Stimulated activated memory B cell treated with anti-CD40 and anti-IgM and Interleukin-4, amounts not matched to agents 10 μg/mL and 1 μg/mL and 100 μg/mL, for 72 hours (primary cell): ENCODE measurements at regions not wholly inside any gene's neighbourhood (a gene's known extent, or its start where the extent isn't known, plus 50 kb on each side); places are given as distances from the start of the nearest gene placed in this dataset.

Experiments used
- ATAC-seq: fragments of 150-1000 bp; cut with Tn5 transposase; 2 replicates; pipeline ENCODE4 v1.10.0; 2021
- H3K27ac Mint-ChIP-seq: one replicate; pipeline ENCODE4 v1.8.0; 2022; ENCODE audit warnings: mild to moderate bottlenecking, mixed read lengths
- H3K27me3 Mint-ChIP-seq: one replicate; pipeline ENCODE4 v1.8.0; 2022; ENCODE audit warnings: mixed read lengths
- H3K36me3 Mint-ChIP-seq: one replicate; pipeline ENCODE4 v1.8.0; 2022; ENCODE audit warnings: mixed read lengths
- H3K4me1 Mint-ChIP-seq: one replicate; pipeline ENCODE4 v1.8.0; 2022; ENCODE audit warnings: mixed read lengths
- H3K4me3 Mint-ChIP-seq: one replicate; pipeline ENCODE4 v1.8.0; 2022; ENCODE audit warnings: mild to moderate bottlenecking, moderate library complexity, mixed read lengths
- H3K9me3 Mint-ChIP-seq: one replicate; pipeline ENCODE4 v1.8.0; 2022; ENCODE audit warnings: mixed read lengths

DNA sequence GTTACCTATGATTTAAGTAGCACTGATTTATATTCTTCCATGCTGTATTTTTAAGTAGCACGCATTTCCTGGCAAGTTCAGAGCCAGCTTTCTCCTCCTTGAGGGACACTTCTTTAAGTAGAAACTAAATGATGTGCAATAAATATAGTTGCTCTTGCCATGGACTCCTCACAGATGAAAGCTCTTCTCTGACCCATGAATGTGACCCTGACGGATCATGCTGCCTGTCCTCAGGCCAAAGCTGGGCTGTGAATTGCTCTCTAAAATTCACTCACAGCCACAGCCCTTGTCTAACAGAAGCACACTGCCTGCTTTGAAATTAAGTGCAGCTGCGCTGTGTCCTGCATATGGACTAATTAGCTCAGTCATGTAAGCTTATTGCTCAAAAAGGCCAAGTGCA, 438.8 kb downstream of the PMP22 start:
- no peak for ATAC-seq
- Mint-ChIP-seq H3K36me3 (no peaks in the 10 kb centered on the region), H3K4me1 (no peaks in the 10 kb centered on the region), H3K27ac (no peak overlapping the region), H3K4me3 (no peak overlapping the region), H3K9me3 (peaks cover 8% of the 10 kb centered on the region), H3K27me3 (no peaks in the 10 kb centered on the region)

DNA sequence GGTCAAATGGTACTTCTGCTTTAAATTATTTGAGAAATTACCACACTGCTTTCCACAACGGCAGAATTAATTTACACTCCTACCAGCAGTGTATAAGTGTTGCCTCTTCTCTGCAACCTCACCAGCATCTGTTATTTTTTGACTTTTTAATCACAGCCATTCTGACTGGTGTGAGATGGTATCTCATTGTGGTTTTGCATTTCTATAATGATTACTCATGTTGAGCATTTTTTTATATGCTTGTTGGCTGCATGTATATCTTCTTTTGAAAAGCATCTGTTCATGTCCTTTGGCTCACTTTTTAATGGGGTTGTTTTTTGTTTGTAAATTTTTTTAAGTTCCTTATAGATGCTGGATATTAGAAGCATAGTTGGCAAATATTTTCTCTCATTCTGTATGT, 446.7 kb downstream of the PMP22 start:
- ATAC-seq = no peak
- no peaks in the 10 kb centered on the region for H3K9me3 Mint-ChIP-seq

DNA sequence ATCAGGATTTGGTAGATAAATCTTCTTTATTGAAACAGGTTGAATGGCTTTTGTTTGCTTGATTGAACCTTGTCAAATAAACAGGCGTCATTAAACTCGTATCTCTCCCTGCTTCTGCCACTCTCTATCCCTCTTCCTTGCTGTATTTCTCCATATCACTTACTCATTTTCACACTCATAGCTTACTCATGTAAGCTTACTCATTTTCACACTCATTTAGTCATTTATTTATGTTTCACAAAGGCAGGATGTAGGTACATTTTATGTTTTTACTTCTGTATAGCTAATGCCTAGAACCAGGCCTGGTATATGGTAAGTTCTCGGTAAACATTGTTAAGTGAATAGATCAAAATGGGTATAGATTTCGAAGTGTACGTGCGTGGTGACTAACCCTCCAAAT, 450.0 kb downstream of the PMP22 start:
- no peak overlapping the region for H3K27ac Mint-ChIP-seq
- H3K4me3 Mint-ChIP-seq = no peak overlapping the region
- ATAC-seq = no peak
- H3K9me3 Mint-ChIP-seq = peaks cover 3% of the 10 kb centered on the region
- H3K36me3 Mint-ChIP-seq = no peaks in the 10 kb centered on the region
- H3K27me3 Mint-ChIP-seq = peaks cover 23% of the 10 kb centered on the region
- H3K4me1 Mint-ChIP-seq = no peaks in the 10 kb centered on the region

More for the DNA sequence above, 446.7 kb downstream of the PMP22 start:
- Mint-ChIP-seq H3K27ac (no peak overlapping the region), H3K4me3 (no peak overlapping the region), H3K4me1 (no peaks in the 10 kb centered on the region), H3K27me3 (peaks cover 21% of the 10 kb centered on the region), H3K36me3 (no peaks in the 10 kb centered on the region)

DNA sequence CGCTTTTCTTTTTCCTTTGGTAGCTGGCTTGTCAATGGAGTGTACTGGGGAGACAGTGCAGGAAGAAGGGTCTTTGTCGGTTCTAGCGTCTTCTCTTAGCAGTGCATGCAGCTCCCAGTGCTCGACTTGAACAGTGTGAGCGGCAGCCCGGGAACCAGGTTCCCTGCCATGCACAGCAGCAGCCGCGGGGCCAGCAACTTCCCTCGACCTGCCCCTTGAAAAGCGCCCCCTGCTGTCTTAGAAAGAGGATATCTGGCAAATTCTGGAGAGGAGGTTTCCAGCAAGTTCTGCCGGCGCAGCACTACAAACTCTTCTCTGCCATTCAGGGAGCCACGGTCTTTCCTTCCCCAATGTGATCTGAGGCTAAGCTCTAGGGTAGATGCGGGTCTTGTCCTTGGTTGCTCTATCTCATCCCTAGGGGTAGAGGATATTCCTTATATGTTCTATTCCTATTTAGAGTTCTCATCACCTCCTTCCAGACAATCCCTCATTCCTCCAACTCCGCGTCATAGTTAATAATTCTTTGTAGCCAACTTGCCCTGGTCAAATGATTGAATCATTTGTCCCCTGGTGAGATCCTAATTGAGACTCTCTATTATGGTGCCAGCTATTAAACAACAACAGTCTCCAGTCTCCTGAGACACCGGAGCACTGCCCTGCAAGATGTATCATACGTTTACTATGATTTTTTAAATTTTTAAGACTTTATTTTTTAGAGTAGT, 451.3 kb downstream of the PMP22 start:
- ATAC-seq = no peak
- no peak overlapping the region for H3K27ac Mint-ChIP-seq
- H3K36me3 Mint-ChIP-seq = no peaks in the 10 kb centered on the region
- H3K27me3 Mint-ChIP-seq = peaks cover 23% of the 10 kb centered on the region
- H3K9me3 Mint-ChIP-seq = peaks cover 3% of the 10 kb centered on the region
- no peak overlapping the region for H3K4me3 Mint-ChIP-seq
- no peaks in the 10 kb centered on the region for H3K4me1 Mint-ChIP-seq

DNA sequence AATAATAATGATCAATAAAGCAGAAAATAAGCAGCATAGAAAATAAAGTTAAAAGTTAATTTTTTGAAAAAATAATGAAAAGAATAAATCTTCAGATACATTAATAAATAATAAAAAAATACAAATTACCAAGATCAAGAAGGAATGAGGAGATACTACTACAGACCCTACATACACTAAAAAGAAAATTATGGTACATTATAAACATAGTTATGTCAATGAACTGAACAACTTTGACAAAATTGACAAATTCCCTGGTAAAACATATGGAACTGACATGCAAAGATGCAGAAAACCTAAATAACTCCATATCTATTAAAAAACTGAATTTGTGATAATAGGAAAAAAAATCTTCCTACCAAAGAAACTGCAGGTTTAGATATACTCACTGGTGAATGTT, 456.7 kb downstream of the PMP22 start:
- no peak overlapping the region for H3K4me3 Mint-ChIP-seq
- H3K4me1 Mint-ChIP-seq = no peaks in the 10 kb centered on the region
- H3K27me3 Mint-ChIP-seq = peaks cover 21% of the 10 kb centered on the region
- peaks cover 6% of the 10 kb centered on the region for H3K36me3 Mint-ChIP-seq
- H3K9me3 Mint-ChIP-seq = peaks cover 9% of the 10 kb centered on the region
- ATAC-seq = no peak
- no peak overlapping the region for H3K27ac Mint-ChIP-seq

DNA sequence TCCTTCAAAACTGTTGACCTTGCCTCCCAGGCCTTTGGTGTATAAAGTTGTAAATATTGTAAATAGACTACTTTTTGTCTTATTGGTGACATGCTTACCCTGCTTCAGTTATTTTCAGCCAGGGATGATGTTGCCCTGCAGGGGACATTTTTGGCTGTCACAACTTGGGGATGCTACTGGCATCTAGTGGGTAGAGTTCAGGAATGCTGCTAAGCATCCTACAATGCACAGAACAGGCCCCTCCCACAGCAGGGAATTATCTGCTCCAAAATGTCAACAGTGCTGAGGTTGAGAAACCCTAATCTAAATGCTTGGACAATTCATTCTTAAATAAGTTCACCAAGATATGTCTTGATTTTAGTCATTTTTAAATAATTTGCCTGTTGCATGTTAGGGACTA, 459.8 kb downstream of the PMP22 start:
- H3K36me3 Mint-ChIP-seq = peaks cover 6% of the 10 kb centered on the region
- H3K9me3 Mint-ChIP-seq = peaks cover 10% of the 10 kb centered on the region
- H3K4me3 Mint-ChIP-seq = no peak overlapping the region
- peaks cover 23% of the 10 kb centered on the region for H3K27me3 Mint-ChIP-seq
- no peaks in the 10 kb centered on the region for H3K4me1 Mint-ChIP-seq
- no peak for ATAC-seq
- no peak overlapping the region for H3K27ac Mint-ChIP-seq

DNA sequence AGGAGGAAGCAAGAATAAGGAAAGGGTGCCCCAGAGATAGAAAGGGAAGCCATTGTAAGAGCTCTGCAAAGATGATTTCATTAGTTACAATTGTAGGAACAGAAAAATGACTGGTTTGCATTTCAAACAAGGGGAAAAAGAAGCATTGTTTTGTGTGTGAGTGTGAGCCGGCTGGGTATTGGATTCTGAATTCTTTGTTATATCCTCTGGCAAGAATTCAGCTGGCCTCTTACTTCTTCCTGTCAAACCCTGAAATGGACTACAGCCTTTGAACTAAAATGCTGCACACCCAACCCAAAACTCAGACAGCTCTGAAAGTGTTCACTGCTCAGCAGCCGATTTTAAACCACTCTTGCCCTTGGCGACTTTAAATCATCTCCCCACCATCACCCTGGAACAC, 461.3 kb downstream of the PMP22 start:
- H3K4me3 Mint-ChIP-seq = no peak overlapping the region
- no peak overlapping the region for H3K27ac Mint-ChIP-seq
- peaks cover 16% of the 10 kb centered on the region for H3K9me3 Mint-ChIP-seq
- no peaks in the 10 kb centered on the region for H3K4me1 Mint-ChIP-seq
- H3K36me3 Mint-ChIP-seq = peaks cover 6% of the 10 kb centered on the region
- no peak for ATAC-seq
- peaks cover 27% of the 10 kb centered on the region for H3K27me3 Mint-ChIP-seq

DNA sequence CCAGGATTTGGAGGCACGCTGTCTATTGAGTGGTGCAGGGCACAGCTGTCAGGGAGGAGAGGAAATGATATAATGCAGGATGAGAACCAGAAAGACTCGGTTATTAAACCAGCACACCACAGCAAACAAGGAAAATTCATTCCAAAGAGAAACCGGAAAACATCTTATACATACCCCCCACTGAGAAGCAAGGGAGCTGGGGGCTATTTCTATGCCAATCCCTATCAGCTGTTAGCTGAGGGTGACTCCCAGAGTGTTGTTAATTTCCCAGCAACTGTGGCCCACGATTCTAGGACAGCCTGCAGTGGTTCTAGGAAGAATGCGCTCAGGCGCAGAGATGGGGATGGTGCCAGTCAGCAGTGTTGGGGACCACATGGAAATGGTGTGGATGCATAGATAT, 467.3 kb downstream of the PMP22 start:
- no peak for ATAC-seq
- no peak overlapping the region for H3K4me3 Mint-ChIP-seq
- no peaks in the 10 kb centered on the region for H3K36me3 Mint-ChIP-seq
- no peaks in the 10 kb centered on the region for H3K4me1 Mint-ChIP-seq
- peaks cover 10% of the 10 kb centered on the region for H3K9me3 Mint-ChIP-seq
- H3K27me3 Mint-ChIP-seq = peaks cover 28% of the 10 kb centered on the region
- H3K27ac Mint-ChIP-seq = no peak overlapping the region

DNA sequence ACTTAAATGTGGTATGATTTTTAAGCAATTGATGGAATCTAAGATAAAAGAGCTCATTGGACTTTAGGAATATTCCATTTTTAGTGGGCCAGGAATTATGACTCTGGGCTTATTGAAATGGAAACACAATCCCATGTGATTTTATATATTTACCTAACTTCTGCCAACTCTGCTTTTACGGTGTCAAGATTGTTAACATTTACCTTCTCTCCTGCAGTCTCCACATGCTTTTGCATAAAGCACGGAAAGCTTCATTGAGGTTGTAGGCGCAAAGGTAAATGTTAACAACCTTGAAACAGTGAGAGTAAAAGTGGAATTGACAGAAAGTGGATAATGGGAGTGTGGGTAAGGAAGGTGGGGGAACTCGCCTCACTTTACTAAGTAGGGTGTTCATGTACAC, 468.1 kb downstream of the PMP22 start:
- no peaks in the 10 kb centered on the region for H3K36me3 Mint-ChIP-seq
- no peak overlapping the region for H3K27ac Mint-ChIP-seq
- no peak overlapping the region for H3K4me3 Mint-ChIP-seq
- H3K4me1 Mint-ChIP-seq = no peaks in the 10 kb centered on the region
- H3K9me3 Mint-ChIP-seq = peaks cover 10% of the 10 kb centered on the region
- H3K27me3 Mint-ChIP-seq = peaks cover 32% of the 10 kb centered on the region
- no peak for ATAC-seq

DNA sequence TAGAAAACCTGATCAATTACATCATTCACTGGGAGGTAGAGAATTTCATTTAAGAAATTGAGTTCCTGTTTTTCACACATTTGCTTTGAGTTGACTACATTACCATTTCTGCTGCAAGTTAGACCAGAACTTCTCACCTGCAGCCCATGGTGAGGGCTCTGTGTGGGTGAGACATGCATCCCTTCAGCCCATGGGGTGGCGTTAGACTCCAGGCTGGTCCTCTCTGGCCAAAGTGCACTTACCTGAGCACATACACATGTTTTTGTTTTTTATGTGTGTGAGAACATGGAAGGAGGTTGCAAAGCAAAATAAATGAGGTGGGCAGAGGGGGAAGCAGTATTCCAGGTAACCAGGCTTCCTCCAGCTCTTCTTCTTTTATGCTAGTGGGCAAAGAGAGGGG, 470.2 kb downstream of the PMP22 start:
- no peaks in the 10 kb centered on the region for H3K36me3 Mint-ChIP-seq
- peaks cover 15% of the 10 kb centered on the region for H3K4me1 Mint-ChIP-seq
- H3K27me3 Mint-ChIP-seq = peaks cover 53% of the 10 kb centered on the region

DNA sequence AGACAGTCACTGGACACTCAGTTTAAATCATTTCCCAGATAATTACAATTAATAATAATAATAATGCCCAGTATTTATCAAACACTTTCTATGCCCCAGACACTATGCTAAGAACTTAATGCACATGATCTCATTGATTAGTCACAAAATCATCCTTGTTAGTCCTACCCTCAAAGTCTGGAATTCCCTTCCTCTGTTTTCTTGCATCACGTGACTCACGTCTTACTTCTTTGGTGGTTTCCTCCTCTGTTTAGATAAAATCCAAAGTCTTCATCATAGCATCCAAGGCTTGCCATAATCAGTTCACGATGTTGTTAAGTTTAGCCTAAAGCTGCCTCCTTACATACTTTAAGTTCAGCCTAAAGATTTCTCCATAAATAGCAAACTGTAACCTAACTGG, 471.9 kb downstream of the PMP22 start:
- Mint-ChIP-seq H3K36me3 (no peaks in the 10 kb centered on the region), H3K4me1 (peaks cover 16% of the 10 kb centered on the region), H3K27ac (no peak overlapping the region), H3K9me3 (no peaks in the 10 kb centered on the region), H3K4me3 (no peak overlapping the region), H3K27me3 (peaks cover 61% of the 10 kb centered on the region)
- ATAC-seq = no peak

More for the DNA sequence above, 470.2 kb downstream of the PMP22 start:
- Mint-ChIP-seq H3K9me3 (peaks cover 3% of the 10 kb centered on the region), H3K27ac (no peak overlapping the region), H3K4me3 (no peak overlapping the region)
- ATAC-seq = no peak

DNA sequence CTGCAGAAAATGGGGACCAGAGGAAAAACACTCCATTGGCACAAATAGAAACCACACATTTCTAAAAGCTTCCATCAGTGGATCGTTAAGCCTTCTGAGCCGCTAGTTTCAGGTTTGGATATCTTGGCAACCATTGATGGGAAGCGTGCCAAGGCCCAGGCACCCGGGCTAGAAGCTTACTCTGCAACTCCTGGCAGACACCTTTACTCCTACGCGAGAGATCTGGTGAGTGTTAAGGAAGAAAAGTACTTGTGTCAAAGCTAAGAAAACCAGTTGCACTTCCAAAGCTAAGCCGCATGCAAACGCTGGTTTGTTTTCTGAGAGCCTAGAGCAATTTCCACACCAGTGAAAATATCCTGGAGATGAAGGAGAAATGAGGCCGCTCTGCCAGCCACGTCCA, 472.4 kb downstream of the PMP22 start:
- no peak overlapping the region for H3K4me3 Mint-ChIP-seq

DNA sequence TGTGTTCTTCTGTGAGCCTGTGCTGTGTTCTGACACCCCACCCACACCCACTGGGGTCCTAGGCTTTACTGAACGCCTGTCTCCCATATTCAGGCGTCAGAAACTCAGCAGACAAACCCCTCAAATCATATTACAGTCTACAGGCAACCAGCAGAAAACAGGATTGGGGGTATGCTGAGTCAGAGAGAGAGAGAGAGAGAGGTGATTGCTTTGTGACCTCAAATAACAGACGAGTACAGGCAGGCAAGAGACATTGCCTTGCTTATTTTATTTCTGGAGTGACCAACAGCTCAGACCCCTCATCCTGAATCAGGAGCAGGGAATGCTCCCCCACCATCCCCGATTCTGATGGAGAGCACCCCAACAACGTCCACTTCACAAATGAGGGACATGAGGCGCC, 473.9 kb downstream of the PMP22 start:
- H3K27me3 Mint-ChIP-seq = peaks cover 61% of the 10 kb centered on the region
- no peak for ATAC-seq
- peaks cover 16% of the 10 kb centered on the region for H3K4me1 Mint-ChIP-seq

More for the DNA sequence above, 472.4 kb downstream of the PMP22 start:
- Mint-ChIP-seq H3K27me3 (peaks cover 66% of the 10 kb centered on the region), H3K27ac (no peak overlapping the region), H3K4me1 (peaks cover 16% of the 10 kb centered on the region), H3K9me3 (no peaks in the 10 kb centered on the region), H3K36me3 (no peaks in the 10 kb centered on the region)
- no peak for ATAC-seq

DNA sequence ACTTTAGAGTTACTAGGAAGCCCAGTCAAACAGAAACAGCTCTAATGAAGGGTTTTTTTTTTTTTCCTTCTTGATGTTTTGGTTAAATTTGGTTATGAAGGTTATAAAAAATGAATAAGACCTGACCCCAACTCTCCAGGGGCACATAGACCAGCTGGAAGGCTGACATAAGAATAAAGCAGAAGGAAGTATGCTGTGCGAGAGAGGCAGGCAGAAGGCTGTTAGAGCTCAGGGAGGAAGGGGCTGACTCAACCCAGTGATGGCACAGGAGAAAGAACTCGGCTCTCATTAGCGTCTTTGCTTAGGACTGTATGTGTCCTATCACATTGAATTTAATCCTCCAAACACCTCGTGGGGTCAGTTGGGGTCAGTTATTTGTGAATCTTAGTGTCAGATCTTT, 474.6 kb downstream of the PMP22 start:
- Mint-ChIP-seq H3K4me1 (peaks cover 16% of the 10 kb centered on the region), H3K27ac (peak overlapping the region; percentile 20), H3K4me3 (no peak overlapping the region), H3K36me3 (no peaks in the 10 kb centered on the region), H3K27me3 (peaks cover 59% of the 10 kb centered on the region), H3K9me3 (no peaks in the 10 kb centered on the region)
- peak; percentile 84 for ATAC-seq

More for the DNA sequence above, 473.9 kb downstream of the PMP22 start:
- Mint-ChIP-seq H3K4me3 (no peak overlapping the region), H3K27ac (no peak overlapping the region), H3K36me3 (no peaks in the 10 kb centered on the region), H3K9me3 (no peaks in the 10 kb centered on the region)

DNA sequence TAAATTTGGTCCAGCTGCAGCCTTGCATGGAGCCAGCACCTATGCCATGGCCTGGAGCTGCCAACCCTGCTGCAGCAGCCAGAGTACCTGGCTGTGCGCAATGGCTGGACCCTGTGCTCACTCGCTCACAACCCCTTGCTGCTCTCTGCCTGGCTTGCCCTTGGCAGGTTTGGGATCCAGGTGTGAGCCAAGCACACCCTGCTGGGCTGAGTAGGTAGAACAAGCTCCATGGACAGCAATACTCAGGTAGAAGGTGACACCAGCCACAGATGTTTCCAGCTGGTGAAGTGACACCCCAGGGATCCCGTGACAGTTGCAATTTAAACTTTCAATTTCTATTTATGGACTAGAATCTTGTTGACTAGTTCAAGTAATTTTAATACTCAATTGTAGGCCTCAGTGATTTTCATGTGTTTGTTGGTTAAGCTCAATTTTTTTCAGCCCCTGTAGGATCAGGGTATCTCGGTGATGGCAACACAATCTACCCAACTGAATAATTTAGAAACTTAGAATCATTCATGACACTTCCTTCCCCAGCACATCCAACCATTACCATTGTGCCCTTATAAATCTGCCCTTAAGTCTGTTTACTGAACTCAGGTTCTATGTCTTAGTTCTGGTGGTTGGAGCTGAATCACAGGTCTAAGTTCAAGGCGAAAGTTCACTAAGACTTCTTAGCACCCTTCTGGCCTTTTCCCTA, 480.0 kb downstream of the PMP22 start:
- no peak overlapping the region for H3K4me3 Mint-ChIP-seq
- peaks cover 25% of the 10 kb centered on the region for H3K27me3 Mint-ChIP-seq
- ATAC-seq = peak; percentile 64
- H3K4me1 Mint-ChIP-seq = peaks cover 3% of the 10 kb centered on the region
- peaks cover 2% of the 10 kb centered on the region for H3K9me3 Mint-ChIP-seq
- no peak overlapping the region for H3K27ac Mint-ChIP-seq
- H3K36me3 Mint-ChIP-seq = no peaks in the 10 kb centered on the region

DNA sequence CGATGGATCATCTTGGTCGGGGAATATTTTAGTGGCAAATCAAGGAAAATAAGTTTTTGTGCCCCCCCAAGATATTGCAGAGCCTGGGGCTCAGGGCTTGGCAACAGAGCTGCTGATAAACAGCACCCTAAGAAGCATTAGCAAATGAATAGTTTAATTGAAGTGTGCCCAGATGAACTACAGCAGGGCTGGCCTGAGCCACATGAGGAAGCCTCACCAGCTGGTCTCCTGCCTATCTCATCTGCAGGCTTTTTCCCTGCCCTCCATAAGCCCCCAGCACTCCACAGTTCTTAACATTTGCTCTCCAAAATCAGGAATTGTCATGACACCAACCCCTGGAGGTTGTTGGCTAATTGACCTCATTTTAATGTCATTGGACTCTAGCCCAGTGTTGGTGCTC, 480.2 kb downstream of the HS3ST3B1 start:
- Mint-ChIP-seq H3K4me1 (no peaks in the 10 kb centered on the region), H3K4me3 (no peak overlapping the region), H3K27ac (no peak overlapping the region), H3K9me3 (peaks cover 2% of the 10 kb centered on the region), H3K36me3 (no peaks in the 10 kb centered on the region), H3K27me3 (peaks cover 26% of the 10 kb centered on the region)
- ATAC-seq = no peak
